COR-L47 (cell line): ENCODE measurements at regions not wholly inside any gene's neighbourhood (a gene's known extent, or its start where the extent isn't known, plus 50 kb on each side); places are given as distances from the start of the nearest gene placed in this dataset.
"Not testable (repeated sequence)": the region's sequence is repeated elsewhere in the genome, so short reads cannot be mapped to it uniquely, and the experiment has no call there.

ENCODE experiments used
- DNase-seq: peaks from one replicate; lab custom pipeline; 2025; lab: John Stamatoyannopoulos, UW

DNA sequence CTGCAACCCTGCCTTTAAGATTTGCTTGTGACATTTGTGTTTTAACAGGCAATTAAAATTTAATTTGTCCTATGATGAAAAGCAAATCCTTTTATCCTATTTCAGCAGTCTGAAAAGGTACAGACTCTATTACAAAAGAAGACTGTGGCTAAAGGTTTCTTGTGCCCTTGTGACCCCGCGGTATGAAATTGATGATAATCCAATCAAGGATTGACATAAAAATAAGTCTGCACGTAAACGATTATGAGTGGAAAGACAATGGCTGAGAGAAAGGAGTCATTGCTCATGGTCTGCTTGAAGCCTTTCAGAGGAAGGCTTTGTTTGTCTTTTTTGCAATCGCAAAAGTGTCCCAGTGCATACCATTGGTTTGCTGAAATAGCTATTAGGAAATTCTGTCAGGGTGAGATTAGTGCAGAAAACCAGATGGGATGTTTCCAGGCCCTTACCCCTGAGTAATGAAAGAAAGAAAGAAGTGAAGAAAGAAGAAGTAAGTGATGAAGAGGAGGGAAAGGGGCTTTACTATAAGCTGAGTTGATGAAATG, 867.8 kb upstream of the CDH8 start:
- no peak for DNase-seq

- no peak for DNase-seq
Observed at GRCh38 chr16:62899737-62900136, 863.5 kb upstream of the CDH8 start.

GRCh38 chr16:62889097-62889496, 852.9 kb upstream of the CDH8 start:
- DNase-seq, result no peak

GRCh38 chr16:62883509-62883908, 847.3 kb upstream of the CDH8 start:
- no peak for DNase-seq

- no peak for DNase-seq
Observed at GRCh38 chr16:62882552-62883221, 846.4 kb upstream of the CDH8 start.

DNA sequence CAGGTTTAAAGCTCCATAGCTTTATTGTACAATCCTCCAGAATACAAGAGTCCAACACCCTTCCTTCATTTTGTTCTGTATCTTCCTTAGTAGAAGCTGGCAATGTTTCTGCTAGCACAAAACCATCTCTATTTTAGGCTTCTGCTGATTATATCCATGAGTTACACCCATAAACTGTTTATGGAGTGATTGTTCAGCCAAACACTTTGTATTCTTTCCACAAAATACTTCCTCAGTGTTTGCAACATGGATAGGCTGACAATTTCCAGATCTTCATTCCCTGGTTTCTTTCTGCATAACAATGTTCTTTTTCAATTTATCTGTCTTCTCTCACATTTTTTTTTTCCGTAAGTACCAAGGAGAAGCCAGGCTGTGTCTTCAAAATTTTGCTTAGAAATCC, 839.9 kb upstream of the CDH8 start:
- DNase-seq, result no peak

- no peak for DNase-seq
Observed at GRCh38 chr16:62872339-62872738, 836.1 kb upstream of the CDH8 start.

GRCh38 chr16:62870554-62870953, 834.3 kb upstream of the CDH8 start:
- DNase-seq, result no peak

DNA sequence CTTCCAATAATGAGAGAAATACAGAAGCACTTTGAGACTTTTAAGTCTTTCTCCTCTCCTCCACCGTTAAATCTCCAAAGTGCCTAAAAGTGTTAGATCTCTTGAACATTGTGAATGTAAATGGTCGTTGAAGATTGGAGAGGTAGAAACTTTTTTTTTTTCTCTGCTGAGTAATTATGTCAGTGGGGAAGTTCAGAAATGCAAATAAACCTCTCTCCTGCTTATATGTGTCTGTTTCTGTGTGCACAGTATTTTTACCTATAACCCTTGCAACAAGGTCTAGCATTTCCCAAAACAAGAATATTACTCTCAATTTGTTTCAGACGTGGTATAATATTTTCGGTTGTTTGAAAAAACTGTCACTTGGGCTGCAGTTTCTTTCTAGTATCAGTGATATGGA, 833.6 kb upstream of the CDH8 start:
- DNase-seq, result no peak

GRCh38 chr16:62863139-62863538, 826.9 kb upstream of the CDH8 start:
- DNase-seq, result no peak

GRCh38 chr16:62853887-62854286, 817.6 kb upstream of the CDH8 start:
- DNase-seq, result no peak

DNA sequence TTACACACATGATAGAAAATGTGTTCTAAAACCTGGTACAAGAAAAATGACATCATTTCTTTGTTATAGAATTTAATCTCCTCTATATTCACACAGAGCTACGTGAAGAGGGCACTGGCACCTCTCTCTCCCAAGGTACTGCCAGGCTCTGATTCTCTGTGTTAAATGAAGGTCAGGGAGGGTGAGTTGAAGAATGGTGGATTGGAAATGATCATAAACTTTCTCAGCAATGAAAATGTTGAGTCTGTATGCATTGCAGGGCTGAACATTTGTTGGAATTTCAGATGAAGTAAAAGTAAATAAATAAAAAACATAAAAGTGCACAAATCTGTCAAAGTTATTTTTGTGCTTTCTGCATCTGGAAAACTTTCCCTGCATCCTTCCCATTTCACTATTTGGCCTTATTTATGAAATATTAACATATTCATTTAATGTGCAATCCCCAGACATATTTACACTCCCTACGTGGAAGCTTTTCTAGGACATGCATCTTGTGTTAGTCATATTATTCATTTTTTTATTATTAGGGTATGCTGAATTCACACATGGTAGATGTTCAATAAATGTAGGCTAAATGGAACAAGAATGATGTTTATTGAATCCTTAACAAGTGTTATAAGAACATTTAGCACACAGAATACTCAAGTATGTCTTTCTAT, 810.3 kb upstream of the CDH8 start:
- DNase-seq, result no peak

GRCh38 chr16:62832214-62832613, 796.0 kb upstream of the CDH8 start:
- no peak for DNase-seq

GRCh38 chr16:62831235-62831850, 795.1 kb upstream of the CDH8 start:
- DNase-seq, result no peak

- DNase-seq, result no peak
Observed at GRCh38 chr16:62829607-62830006, 793.4 kb upstream of the CDH8 start.

DNA sequence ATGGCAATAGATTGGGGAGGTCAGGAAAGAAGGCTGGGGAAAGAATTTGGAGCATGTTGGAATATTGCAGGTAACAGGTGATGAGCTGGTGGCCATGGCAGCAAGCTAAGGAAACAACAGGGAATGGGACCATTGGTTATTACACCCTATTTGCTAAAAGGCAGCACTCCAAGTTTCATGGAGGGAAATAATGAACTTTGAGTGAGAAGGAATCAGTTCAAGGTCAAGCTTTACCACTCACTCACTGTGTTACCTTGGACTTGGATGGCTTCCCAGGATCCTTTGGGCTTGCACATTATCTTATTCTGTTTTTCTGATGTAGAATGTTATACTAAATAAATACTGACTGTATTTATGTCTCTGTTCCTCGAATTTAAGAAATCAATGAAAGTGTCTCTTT, 792.8 kb upstream of the CDH8 start:
- no peak for DNase-seq

DNA sequence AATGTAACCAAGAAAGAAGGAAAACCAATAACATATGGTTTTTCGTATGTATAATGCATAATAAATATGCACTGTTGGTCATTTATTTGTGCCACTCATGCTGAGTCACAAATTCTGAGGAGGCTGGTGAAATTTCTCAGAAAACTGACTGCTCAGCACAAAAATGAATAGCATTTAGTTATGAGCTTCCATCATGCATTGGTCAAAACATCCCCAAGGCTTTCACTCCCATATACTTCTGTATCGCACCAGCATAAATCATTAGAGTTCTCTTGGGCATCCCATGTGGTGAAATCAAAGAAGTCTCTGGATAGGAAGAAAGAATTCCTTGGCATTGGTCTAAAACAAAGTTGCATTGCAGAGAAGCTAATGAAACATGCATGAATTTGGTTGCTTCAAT, 785.6 kb upstream of the CDH8 start:
- DNase-seq, result no peak

GRCh38 chr16:62816971-62817519, 780.8 kb upstream of the CDH8 start:
- DNase-seq, result no peak

GRCh38 chr16:62814891-62815290, 778.7 kb upstream of the CDH8 start:
- DNase-seq, result no peak

- DNase-seq, result no peak
Observed at GRCh38 chr16:62805221-62805857, 769.1 kb upstream of the CDH8 start.

DNA sequence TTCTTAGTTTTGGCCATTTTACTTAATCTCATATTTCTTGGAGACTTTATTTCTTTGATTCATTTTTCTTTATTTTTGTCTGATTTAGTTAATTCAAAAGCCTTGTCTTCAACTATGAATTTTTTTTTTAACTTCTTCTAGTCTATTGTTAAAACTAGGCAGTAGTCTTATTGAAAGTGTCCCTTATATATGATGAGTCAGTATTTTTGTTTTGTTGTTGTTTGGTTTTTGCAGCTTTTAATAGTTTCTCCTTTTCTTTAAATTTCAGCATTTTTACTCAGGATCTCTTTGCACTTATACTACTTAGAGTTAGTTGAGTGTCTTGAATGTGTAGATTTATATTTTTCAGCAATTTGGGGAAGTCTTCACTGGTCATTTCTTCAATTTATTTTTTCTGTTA, 758.5 kb upstream of the CDH8 start:
- no peak for DNase-seq

- not testable (repeated sequence) for DNase-seq
Observed at GRCh38 chr16:62780081-62780480, 743.8 kb upstream of the CDH8 start.

GRCh38 chr16:62764572-62764971, 728.3 kb upstream of the CDH8 start:
- no peak for DNase-seq
